GM12878 (cell line): ENCODE measurements at regions not wholly inside any gene's neighbourhood (a gene's known extent, or its start where the extent isn't known, plus 50 kb on each side); places are given as distances from the start of the nearest gene placed in this dataset.

ENCODE experiments used
- ATAC-seq: fragments of 200-7000 bp; cut with Tn5 transposase; 3 replicates; pipeline ENCODE4 v1.9.1; 2020; ENCODE audit warnings: mild to moderate bottlenecking, moderate library complexity
- BruUV-seq: library from RNA; stranded (reverse); fragments of 400-500 nt; replicated peaks from 2 replicates; lab custom pipeline; 2021; lab: Mats Ljungman, UMichigan
- CTCF ChIA-PET: fragments of 300-600 bp; sonication (Branson Sonifier 250); formaldehyde crosslinking; extraction: SDS; loops from one replicate; lab custom pipeline; 2021; ENCODE audit warnings: inconsistent platforms; lab: Yijun Ruan, JAX
- POLR2A ChIA-PET: fragments of 350-600 bp; formaldehyde crosslinking; extraction: SDS; loops from one replicate; lab custom pipeline; 2021; ENCODE audit warnings: inconsistent platforms; lab: Charles Lee
- RAD21 ChIA-PET: fragments of 300-600 bp; sonication (Branson Sonifier 250); formaldehyde crosslinking; loops from one replicate; lab custom pipeline; 2023; ENCODE audit warnings: antibody characterized with exemption; ENCODE audit not compliant: unreplicated experiment; lab: Charles Lee
- SMC1A ChIA-PET: fragments of 300-600 bp; sonication (Branson Sonifier 250); formaldehyde crosslinking; loops from one replicate; lab custom pipeline; 2023; ENCODE audit not compliant: unreplicated experiment, uncharacterized antibody; lab: Charles Lee
- DNase-seq: peaks from one replicate; pipeline ENCODE4 v3.0.0-alpha.2; 2011; ENCODE audit warnings: low read depth, low spot score
- FAIRE-seq: peaks from 3 replicates; lab custom pipeline; 2011; peaks lifted over from hg19 to GRCh38; lab: Jason Lieb, UNC
- H2AFZ ChIP-seq: 2 replicates; pipeline ENCODE4 v1.6.0; 2011; ENCODE audit warnings: low read depth, low read length, control low read depth; ENCODE audit not compliant: control insufficient read depth
- H3K27ac ChIP-seq: 2 replicates; pipeline ENCODE4 v1.5.1; 2011; ENCODE audit warnings: control low read depth; ENCODE audit not compliant: control insufficient read depth, insufficient read depth
- H3K27me3 ChIP-seq, 2 experiments: replicated peaks in 1 of 2; 2 replicates each; pipeline versions ENCODE4 v1.6.0 to v1.6.1; 2011; ENCODE audit warnings: low read length in 1 of 2; ENCODE audit not compliant: control insufficient read depth in 2 of 2, insufficient read depth in 2 of 2
- H3K36me3 ChIP-seq, 2 experiments: 2 replicates each; pipeline ENCODE4 v1.5.1; 2011; ENCODE audit warnings: low read length in 1 of 2; ENCODE audit not compliant: control insufficient read depth in 2 of 2, insufficient read depth in 2 of 2
- H3K4me1 ChIP-seq: 2 replicates; pipeline ENCODE4 v1.6.1; 2011; ENCODE audit warnings: mild to moderate bottlenecking, low read length, moderate library complexity, mixed read lengths; ENCODE audit not compliant: control insufficient read depth, insufficient read depth
- H3K4me2 ChIP-seq: 2 replicates; pipeline ENCODE4 v1.6.0; 2011; ENCODE audit warnings: control low read depth; ENCODE audit not compliant: control insufficient read depth, insufficient read depth
- H3K4me3 ChIP-seq: fragments of 200-600 bp; sonication (generic); 2 replicates; pipeline ENCODE4 v1.5.1; 2016
- H3K79me2 ChIP-seq: 2 replicates; pipeline ENCODE4 v1.6.0; 2011; ENCODE audit warnings: low read length; ENCODE audit not compliant: control insufficient read depth, insufficient read depth
- H3K9ac ChIP-seq: 2 replicates; pipeline ENCODE4 v1.8.0; 2011; ENCODE audit warnings: low read length, control low read depth, mixed read lengths; ENCODE audit not compliant: control insufficient read depth, insufficient read depth
- H3K9me3 ChIP-seq: replicated peaks from 3 replicates; pipeline ENCODE4 v1.5.1; 2011; ENCODE audit warnings: mild to moderate bottlenecking, low read length; ENCODE audit not compliant: control insufficient read depth, insufficient read depth
- H4K20me1 ChIP-seq: 2 replicates; pipeline ENCODE4 v1.6.0; 2011; ENCODE audit not compliant: control insufficient read depth, insufficient read depth
- ATF2 ChIP-seq: IDR thresholded peaks from 2 replicates; pipeline ENCODE4 v1.6.1; 2012; ENCODE audit warnings: low read length, inconsistent platforms
- CREM ChIP-seq: IDR thresholded peaks from 2 replicates; pipeline ENCODE4 v1.6.1; 2014; ENCODE audit warnings: antibody characterized with exemption, low read depth
- IRF3 ChIP-seq: fragments of 450-650 bp; IDR thresholded peaks from 2 replicates; pipeline ENCODE4 v1.6.1; 2014; ENCODE audit warnings: mild to moderate bottlenecking
- MLLT1 ChIP-seq: fragments of 450-650 bp; IDR thresholded peaks from 2 replicates; pipeline ENCODE4 v1.6.1; 2016; ENCODE audit warnings: mild to moderate bottlenecking
- SKIL ChIP-seq: fragments of 450-650 bp; IDR thresholded peaks from 2 replicates; pipeline ENCODE4 v1.6.1; 2017; ENCODE audit warnings: mild to moderate bottlenecking, low read depth, inconsistent platforms; ENCODE audit not compliant: poor library complexity, severe bottlenecking
- ZNF687 ChIP-seq: fragments of 450-650 bp; IDR thresholded peaks from 2 replicates; pipeline ENCODE4 v1.6.1; 2017; ENCODE audit warnings: mild to moderate bottlenecking, moderate library complexity
- WGBS: methylation state at CpG from one replicate; pipeline ENCODE4 v1.1.6; 2016; ENCODE audit warnings: low lambda C conversion rate; ENCODE audit not compliant: insufficient replicate concordance, insufficient coverage; ENCODE audit errors: missing lambda C conversion rate; 5-methylcytosine and 5-hydroxymethylcytosine counted together
- in situ Hi-C: fragments of 300-500 bp; cut with MboI; formaldehyde crosslinking; loops from 9 replicates; pipeline ENCODE4 v1.14.3; 2018; ENCODE audit warnings: mixed read lengths
- intact Hi-C: fragments of 100-400 bp; cut with micrococcal nuclease; formaldehyde crosslinking; loops from one replicate; pipeline ENCODE4 v1.14.2; 2022; ENCODE audit not compliant: unreplicated experiment

GRCh38 chr12:130086797-130087196 is 75.5 kb upstream of the FZD10 start:
- DNase-seq (no peak), FAIRE-seq (no peak), ATAC-seq (no peak)
- ChIA-PET CTCF (no interaction called here), SMC1A (interaction anchor here (1.2 kb wide), 1 partner anchor 10 kb away, joined by 3 read pairs; no protein-coding TSS in a partner anchor), RAD21 (no interaction called here), POLR2A (no interaction called here)
- intact Hi-C loops (no loop called here), in situ Hi-C loops (no loop called here)
- Histone ChIP-seq H3K79me2 (no peaks in the 10 kb centered on the region), H3K9me3 (peaks cover 1% of the 10 kb centered on the region; the same call in 1 of the 3 replicates), H3K27me3 (no peaks in the 10 kb centered on the region), H3K4me1 (no peaks in the 10 kb centered on the region), H3K27ac (no peak overlapping the region), H3K4me3 (no peak overlapping the region), H4K20me1 (no peaks in the 10 kb centered on the region), H3K4me2 (no peak overlapping the region), H3K9ac (no peak overlapping the region), H3K36me3 (no peaks in the 10 kb centered on the region), H2AFZ (no peak overlapping the region)
- BruUV-seq = no TSS peak
- WGBS = 4% methylated on average over 8 of the region's 8 CpGs
- TF ChIP-seq IRF3 (no peak), MLLT1 (no peak)

GRCh38 chr12:130087222-130087621 is 75.0 kb upstream of the FZD10 start:
- 34% methylated on average over 11 of the region's 11 CpGs for WGBS
- CTCF ChIA-PET = no interaction called here
- no peak for FAIRE-seq
- TF ChIP-seq ZNF687 (no peak), ATF2 (no peak), CREM (no peak), SKIL (no peak)

More at GRCh38 chr12:130087222-130087621, 75.0 kb upstream of the FZD10 start:
- no TSS peak for BruUV-seq
- ChIA-PET RAD21 (no interaction called here), SMC1A (interaction anchor here (1.2 kb wide), 1 partner anchor 9 kb away, joined by 3 read pairs; no protein-coding TSS in a partner anchor), POLR2A (no interaction called here)
- Histone ChIP-seq H3K4me3 (no peak overlapping the region), H2AFZ (no peak overlapping the region), H3K9me3 (peaks cover 1% of the 10 kb centered on the region; the same call in 1 of the 3 replicates), H3K4me2 (no peak overlapping the region), H3K27ac (no peak overlapping the region), H4K20me1 (no peaks in the 10 kb centered on the region), H3K4me1 (no peaks in the 10 kb centered on the region), H3K27me3 (no peaks in the 10 kb centered on the region), H3K79me2 (no peaks in the 10 kb centered on the region), H3K36me3 (no peaks in the 10 kb centered on the region), H3K9ac (no peak overlapping the region)
- intact Hi-C loops (no loop called here), in situ Hi-C loops (no loop called here)
- no peak for ATAC-seq
- DNase-seq = no peak
